ENCODE measurements at regions not wholly inside any gene's neighbourhood (a gene's known extent, or its start where the extent isn't known, plus 50 kb on each side); places are given as distances from the start of the nearest gene placed in this dataset.

- H3K4me1 ChIP-seq (replicated peaks in 1 of 2; ENCODE audit: control insufficient read depth in 2 of 2, insufficient read depth in 2 of 2, low read length in 2 of 2) = no peaks in the 10 kb centered on the region
- no peak for FAIRE-seq
Measured at GRCh38 chr12:75872762-75873161, 158.8 kb downstream of the PHLDA1 start.

GRCh38 chr12:75870878-75871277, 160.7 kb downstream of the PHLDA1 start:
- in situ Hi-C loops (cut with MboI) (no loop called here), intact Hi-C loops (cut with micrococcal nuclease) (no loop called here)
- H3K4me1 ChIP-seq (replicated peaks in 1 of 2; ENCODE audit: control insufficient read depth in 2 of 2, insufficient read depth in 2 of 2, low read length in 2 of 2) = no peaks in the 10 kb centered on the region
- no peaks in the 10 kb centered on the region for H3K79me2 ChIP-seq (ENCODE audit: control insufficient read depth, insufficient read depth, low read length)
- H3K36me3 ChIP-seq (ENCODE audit: control insufficient read depth, insufficient read depth, low read length) = no peaks in the 10 kb centered on the region
- H3K9ac ChIP-seq (ENCODE audit: insufficient read depth in 1 of 2, low read depth in 2 of 2, low read length in 2 of 2) = no peak overlapping the region
- 5% methylated on average over 2 of the region's 2 CpGs for WGBS (ENCODE audit: insufficient coverage, low coverage, missing lambda C conversion rate)
- no TSS peak for BruUV-seq (replicated peaks)
- ATAC-seq = no peak
- H3K27ac ChIP-seq (ENCODE audit: extremely low read depth, low read depth, low read length) = no peak overlapping the region
- H3K27me3 ChIP-seq (ENCODE audit: control insufficient read depth in 2 of 2, insufficient read depth in 2 of 2, low read length in 2 of 2) = no peaks in the 10 kb centered on the region
- no peak overlapping the region for H3K4me2 ChIP-seq (ENCODE audit: insufficient read depth, low read length)
- H3K4me3 ChIP-seq = no peak overlapping the region
- no peaks in the 10 kb centered on the region for H3K9me3 ChIP-seq (replicated peaks; ENCODE audit: control insufficient read depth, insufficient read depth, low read depth, low read length)
- ChIA-PET CTCF (ENCODE audit: low intra/inter-chr PET ratio) (no interaction called here), POLR2A (no interaction called here)
- no peaks in the 10 kb centered on the region for H4K20me1 ChIP-seq (replicated peaks; ENCODE audit: control insufficient read depth, insufficient read depth, low read length)
- no peak for DNase-seq (ENCODE audit: extremely low read depth in 1 of 4, low spot score in 3 of 4)
- no peaks in the 10 kb centered on the region for H3K9me1 ChIP-seq (ENCODE audit: control insufficient read depth, insufficient read depth, low read length)
- H2AFZ ChIP-seq (ENCODE audit: low read depth, low read length) = no peak overlapping the region
- FAIRE-seq = no peak
- TF ChIP-seq POLR3G (IDR thresholded peaks at IDR 0.05; ENCODE audit: extremely low read depth, insufficient read length, insufficient replicate concordance) (no peak), JUN (IDR thresholded peaks at IDR 0.05; ENCODE audit: borderline replicate concordance, low read depth, low read length) (no peak), JUN (CRISPR knock-in tag; IDR thresholded peaks at IDR 0.05; ENCODE audit: borderline replicate concordance) (no peak), DIDO1 (tag; IDR thresholded peaks at IDR 0.05; ENCODE audit: low read depth) (no peak), MEIS2 (IDR thresholded peaks at IDR 0.05; ENCODE audit: partially characterized antibody) (no peak), ETV5 (CRISPR knock-in tag; IDR thresholded peaks at IDR 0.05; ENCODE audit: low read depth) (no peak), ZNF3 (CRISPR knock-in tag; IDR thresholded peaks at IDR 0.05) (no peak), LARP7 (IDR thresholded peaks at IDR 0.05) (no peak), NR2C2 (CRISPR knock-in tag; IDR thresholded peaks at IDR 0.05) (no peak), NR2C2 (tag; IDR thresholded peaks at IDR 0.05) (no peak), NUFIP1 (IDR thresholded peaks at IDR 0.05; ENCODE audit: partially characterized antibody) (no peak), MAZ (CRISPR knock-in tag; conservative IDR thresholded peaks at IDR 0.05 in 1 of 2, IDR thresholded peaks at IDR 0.05 in 1 of 2) (no peak)
- TF ChIP-seq, protein P1, sequence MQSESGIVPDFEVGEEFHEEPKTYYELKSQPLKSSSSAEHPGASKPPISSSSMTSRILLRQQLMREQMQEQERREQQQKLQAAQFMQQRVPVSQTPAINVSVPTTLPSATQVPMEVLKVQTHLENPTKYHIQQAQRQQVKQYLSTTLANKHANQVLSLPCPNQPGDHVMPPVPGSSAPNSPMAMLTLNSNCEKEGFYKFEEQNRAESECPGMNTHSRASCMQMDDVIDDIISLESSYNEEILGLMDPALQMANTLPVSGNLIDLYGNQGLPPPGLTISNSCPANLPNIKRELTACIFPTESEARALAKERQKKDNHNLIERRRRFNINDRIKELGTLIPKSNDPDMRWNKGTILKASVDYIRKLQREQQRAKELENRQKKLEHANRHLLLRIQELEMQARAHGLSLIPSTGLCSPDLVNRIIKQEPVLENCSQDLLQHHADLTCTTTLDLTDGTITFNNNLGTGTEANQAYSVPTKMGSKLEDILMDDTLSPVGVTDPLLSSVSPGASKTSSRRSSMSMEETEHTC (IDR thresholded peaks at IDR 0.05) = no peak

More at GRCh38 chr12:75872762-75873161, 158.8 kb downstream of the PHLDA1 start:
- Histone ChIP-seq H3K79me2 (ENCODE audit: control insufficient read depth, insufficient read depth, low read length) (no peaks in the 10 kb centered on the region), H2AFZ (ENCODE audit: low read depth, low read length) (no peak overlapping the region), H4K20me1 (replicated peaks; ENCODE audit: control insufficient read depth, insufficient read depth, low read length) (no peaks in the 10 kb centered on the region), H3K36me3 (ENCODE audit: control insufficient read depth, insufficient read depth, low read length) (no peaks in the 10 kb centered on the region), H3K4me3 (no peak overlapping the region), H3K9me1 (ENCODE audit: control insufficient read depth, insufficient read depth, low read length) (no peaks in the 10 kb centered on the region), H3K4me2 (ENCODE audit: insufficient read depth, low read length) (no peak overlapping the region), H3K27me3 (ENCODE audit: control insufficient read depth in 2 of 2, insufficient read depth in 2 of 2, low read length in 2 of 2) (no peaks in the 10 kb centered on the region; a peak in 1 of 5 replicates), H3K27ac (ENCODE audit: extremely low read depth, low read depth, low read length) (no peak overlapping the region), H3K9ac (ENCODE audit: insufficient read depth in 1 of 2, low read depth in 2 of 2, low read length in 2 of 2) (no peak overlapping the region), H3K9me3 (replicated peaks; ENCODE audit: control insufficient read depth, insufficient read depth, low read depth, low read length) (no peaks in the 10 kb centered on the region)
- TF ChIP-seq THAP7 (CRISPR knock-in tag; IDR thresholded peaks at IDR 0.05) = no peak
- no peak for TF ChIP-seq ETV6 (IDR thresholded peaks at IDR 0.05; ENCODE audit: borderline replicate concordance in 1 of 2, low read depth in 2 of 2, low read length in 1 of 2)
- TF ChIP-seq ETV6 (CRISPR knock-in tag; IDR thresholded peaks at IDR 0.05; ENCODE audit: borderline replicate concordance) = no peak
- TF ChIP-seq FOXA3 (CRISPR knock-in tag; conservative IDR thresholded peaks at IDR 0.05 in 1 of 2, IDR thresholded peaks at IDR 0.05 in 1 of 2) = no peak
- TF ChIP-seq SMAD1 (IDR thresholded peaks at IDR 0.05; ENCODE audit: low read depth, low read length, partially characterized antibody) = no peak
- in situ Hi-C loops (cut with MboI) (no loop called here), intact Hi-C loops (cut with micrococcal nuclease) (no loop called here)
- ATAC-seq = no peak
- 8% methylated on average over 2 of the region's 2 CpGs for WGBS (ENCODE audit: insufficient coverage, low coverage, missing lambda C conversion rate)
- ChIA-PET CTCF (ENCODE audit: low intra/inter-chr PET ratio) (interaction anchor here (0.7 kb wide), 1 partner anchor 36 kb away, joined by 3 read pairs; no protein-coding TSS in a partner anchor), POLR2A (interaction anchor here (0.7 kb wide), 1 partner anchor 306 kb away, joined by 3 read pairs; no protein-coding TSS in a partner anchor)
- DNase-seq (ENCODE audit: extremely low read depth in 1 of 4, low spot score in 3 of 4) = no peak
- no TSS peak for BruUV-seq (replicated peaks)
